ENCODE measurements at regions not wholly inside any gene's neighbourhood (a gene's known extent, or its start where the extent isn't known, plus 50 kb on each side); places are given as distances from the start of the nearest gene placed in this dataset.

- no peak for TF ChIP-seq GATA3 (IDR thresholded peaks at IDR 0.05; ENCODE audit: low read depth, low read length)
- TF ChIP-seq GATA2 (IDR thresholded peaks at IDR 0.05; ENCODE audit: low read depth, low read length), result no peak
Measured at GRCh38 chr13:48896312-48896711, 79.4 kb upstream of the FNDC3A start.
